Heart left ventricle (tissue), 16 donors: ENCODE measurements at regions not wholly inside any gene's neighbourhood (a gene's known extent, or its start where the extent isn't known, plus 50 kb on each side); places are given as distances from the start of the nearest gene placed in this dataset.

ENCODE experiments used
- ATAC-seq, 4 donors: fragments of 200-7000 bp; cut with Tn5 transposase; one replicate each; pipeline ENCODE4 v1.9.1; 2020 to 2022; ENCODE audit warnings: moderate library complexity in 4 of 4, mild to moderate bottlenecking in 3 of 4, moderate number of reproducible peaks in 1 of 4
- DNase-seq, 5 donors: peaks; one replicate each; pipeline ENCODE4 v3.0.0-alpha.2; 2020
- H3K27ac ChIP-seq, 12 donors: fragments of 200-600 bp; sonication (generic) in 4 of 12; one replicate each; pipeline versions ENCODE4 v1.5.0 to v1.8.0; 2016 to 2022; ENCODE audit warnings: mild to moderate bottlenecking in 2 of 12
- H3K27me3 ChIP-seq, 9 donors: fragments of 200-600 bp; sonication (generic) in 2 of 9; one replicate each; pipeline versions ENCODE4 v1.5.1 to v1.8.0; 2016 to 2022; ENCODE audit warnings: mild to moderate bottlenecking in 3 of 9
- H3K36me3 ChIP-seq, 9 donors: fragments of 200-600 bp; sonication (generic) in 2 of 9; one replicate each; pipeline versions ENCODE4 v1.5.0 to v1.8.0; 2018 to 2022; ENCODE audit warnings: mild to moderate bottlenecking in 2 of 9
- H3K4me1 ChIP-seq, 12 donors: fragments of 200-600 bp; sonication (generic) in 4 of 12; one replicate each; pipeline versions ENCODE4 v1.5.0 to v1.8.0; 2016 to 2022; ENCODE audit warnings: mild to moderate bottlenecking in 3 of 12
- H3K4me3 ChIP-seq, 12 donors: fragments of 200-600 bp; sonication (generic) in 4 of 12; one replicate each; pipeline versions ENCODE4 v1.5.0 to v1.8.0; 2017 to 2022; ENCODE audit warnings: mild to moderate bottlenecking in 9 of 12, moderate library complexity in 4 of 12
- H3K9me3 ChIP-seq, 12 donors: fragments of 200-600 bp; sonication (generic) in 4 of 12; one replicate each; pipeline versions ENCODE4 v1.5.0 to v1.8.0; 2016 to 2022; ENCODE audit warnings: mild to moderate bottlenecking in 1 of 12
- CTCF ChIP-seq, 12 donors: fragments of 200-600 bp; sonication (generic) in 4 of 12; IDR thresholded peaks; one replicate each; pipeline versions ENCODE4 v1.5.0 to v1.8.0; 2018 to 2022; ENCODE audit warnings: antibody characterized with exemption in 12 of 12, mild to moderate bottlenecking in 5 of 12
- POLR2A ChIP-seq, 2 donors: fragments of 450-650 bp; IDR thresholded peaks; one replicate each; pipeline ENCODE4 v1.6.1; 2017; ENCODE audit warnings: antibody characterized with exemption in 2 of 2, mild to moderate bottlenecking in 2 of 2, moderate library complexity in 2 of 2
- WGBS, 4 donors: extraction: QIAGEN DNeasy Blood & Tissue Kit in 2 of 4; methylation state at CpG; one replicate each; pipeline versions ENCODE4 v1.1.5 to v1.1.7; 2013 to 2018; 5-methylcytosine and 5-hydroxymethylcytosine counted together
- intact Hi-C, 10 donors: fragments of 100-400 bp; cut with DNase I; formaldehyde crosslinking; loops; one replicate each; pipeline versions ENCODE4 v1.11.1 to v1.14.2; 2022
- donor health status: ischemic (EF 13 %, LVEDD 7.1; RV severe dilation, severe dysfunction).
- donor health status: healthy with polysubstance abuse.
- donor health status: DM: no; HTN: yes; CAD: no.
- donor health status: DM: no; HTN: no; CAD: no.
- donor health status: ischemic (EF 25% LVEDD 6.9; RV normal size, moderate dysfunction).
- donor health status: ischemic (EF 25% LVEDD 5.7; RV mildly dilated, moderate dysfunction).
- donor health status: healthy.
- donor health status: DM: yes; HTN: yes; CAD: no.
- donor health status: ischemic (EF 35%, LVEDD 5.7; RV mildly dilated, moderate dysfunction).
- donor health status: nonischemic (EF 11% LVEDD 7.7; RV severe dilation, severe dysfunction).
- donor health status: DM: yes; HTN: yes; CAD: no.
- donor health status: PGD.
- donor health status: ischemic (EF 29% LVEDD 5.4; RV normal size, mild dysfunction).
- donor health status: nonischemic (EF 23%, LVEDD 6.1; RV moderate dilation, normal function).

GRCh38 chr3:190252080-190252479, 70.2 kb downstream of the CLDN1 start:
- TF ChIP-seq CTCF (IDR thresholded peaks at IDR 0.05) (no peak), POLR2A (IDR thresholded peaks at IDR 0.05) (no peak)
- Histone ChIP-seq H3K4me3 (no peak overlapping the region), H3K27ac (no peak overlapping the region), H3K36me3 (no peaks in the 10 kb centered on the region), H3K4me1 (no peaks in the 10 kb centered on the region), H3K27me3 (no peaks in the 10 kb centered on the region), H3K9me3 (no peaks in the 10 kb centered on the region)
- WGBS, 4 donors: 62 to 91% (median 86%) methylated on average over 1 of the region's 1 CpG
- DNase-seq: no peak
- intact Hi-C loops: no loop called here
- peak in 2 of 4 donors; percentile 63 to 72 for ATAC-seq

GRCh38 chr3:190249414-190249813, 72.8 kb downstream of the CLDN1 start:
- DNase-seq (no peak), ATAC-seq (no peak)
- H3K27ac ChIP-seq: no peak overlapping the region
- no peaks in the 10 kb centered on the region for H3K27me3 ChIP-seq
- TF ChIP-seq POLR2A (IDR thresholded peaks at IDR 0.05) (no peak), CTCF (IDR thresholded peaks at IDR 0.05) (no peak)
- H3K4me1 ChIP-seq: no peaks in the 10 kb centered on the region
- no peaks in the 10 kb centered on the region for H3K36me3 ChIP-seq
- intact Hi-C loops: no loop called here
- H3K4me3 ChIP-seq: no peak overlapping the region
- H3K9me3 ChIP-seq: peaks cover 0 to 11% (median 0%) of the 10 kb centered on the region in 12 donors
- 76 to 82% (median 79%) methylated on average over 2 of the region's 2 CpGs for WGBS, 4 donors

GRCh38 chr3:190242147-190242546, 80.1 kb downstream of the CLDN1 start:
- no peak for TF ChIP-seq CTCF (IDR thresholded peaks at IDR 0.05)
- no peak for ATAC-seq
- WGBS, 4 donors: 61 to 73% (median 68%) methylated on average over 2 of the region's 2 CpGs
- Histone ChIP-seq H3K36me3 (no peaks in the 10 kb centered on the region), H3K9me3 (peaks cover 0 to 48% (median 9%) of the 10 kb centered on the region in 12 donors), H3K4me1 (no peaks in the 10 kb centered on the region), H3K27ac (no peak overlapping the region), H3K4me3 (no peak overlapping the region), H3K27me3 (no peaks in the 10 kb centered on the region)
- DNase-seq: no peak
- intact Hi-C loops: no loop called here

GRCh38 chr3:190239325-190239724, 82.9 kb downstream of the CLDN1 start:
- WGBS, 4 donors: 63 to 89% (median 75%) methylated on average over 2 of the region's 2 CpGs
- ATAC-seq (no peak), DNase-seq (no peak)

More at GRCh38 chr3:190239325-190239724, 82.9 kb downstream of the CLDN1 start:
- intact Hi-C loops: no loop called here
- TF ChIP-seq POLR2A (IDR thresholded peaks at IDR 0.05) (no peak), CTCF (IDR thresholded peaks at IDR 0.05) (no peak)
- H3K4me3 ChIP-seq: no peak overlapping the region
- no peaks in the 10 kb centered on the region for H3K27me3 ChIP-seq
- H3K36me3 ChIP-seq: no peaks in the 10 kb centered on the region
- peaks cover 0 to 38% (median 9%) of the 10 kb centered on the region in 12 donors for H3K9me3 ChIP-seq
- H3K4me1 ChIP-seq: no peaks in the 10 kb centered on the region
- H3K27ac ChIP-seq: no peak overlapping the region
